Naive B cell (primary cell): ENCODE measurements at regions not wholly inside any gene's neighbourhood (a gene's known extent, or its start where the extent isn't known, plus 50 kb on each side); places are given as distances from the start of the nearest gene placed in this dataset.

Experiments used
- ATAC-seq, 2 donors: fragments of 150-1000 bp; cut with Tn5 transposase; 2 replicates each; pipeline ENCODE4 v1.10.0; 2021; ENCODE audit warnings: low read depth in 2 of 2, mild to moderate bottlenecking in 2 of 2, moderate library complexity in 2 of 2
- DNase-seq: peaks from one replicate; pipeline ENCODE4 v3.0.0; 2022
- H3K27ac Mint-ChIP-seq, 6 donors: one replicate each; pipeline ENCODE4 v1.8.0; 2020 to 2022; ENCODE audit warnings: mild to moderate bottlenecking in 6 of 6, mixed read lengths in 6 of 6, moderate library complexity in 5 of 6, inconsistent platforms in 2 of 6
- H3K27me3 Mint-ChIP-seq, 3 donors: one replicate each; pipeline ENCODE4 v1.8.0; 2021 to 2022; ENCODE audit warnings: mixed read lengths in 3 of 3, mild to moderate bottlenecking in 1 of 3
- H3K36me3 Mint-ChIP-seq, 2 donors: one replicate each; pipeline ENCODE4 v1.8.0; 2020 to 2022; ENCODE audit warnings: mixed read lengths in 2 of 2, inconsistent platforms in 1 of 2, mild to moderate bottlenecking in 1 of 2
- H3K4me1 Mint-ChIP-seq, 3 donors: one replicate each; pipeline ENCODE4 v1.8.0; 2020 to 2022; ENCODE audit warnings: mixed read lengths in 3 of 3, inconsistent platforms in 1 of 3, mild to moderate bottlenecking in 1 of 3, moderate library complexity in 1 of 3
- H3K4me3 Mint-ChIP-seq, 8 donors: one replicate each; pipeline ENCODE4 v1.8.0; 2020 to 2022; ENCODE audit warnings: mild to moderate bottlenecking in 8 of 8, mixed read lengths in 8 of 8, moderate library complexity in 8 of 8, inconsistent platforms in 2 of 8
- H3K9me3 Mint-ChIP-seq, 7 donors: one replicate each; pipeline ENCODE4 v1.8.0; 2020 to 2022; ENCODE audit warnings: mixed read lengths in 7 of 7, mild to moderate bottlenecking in 5 of 7, inconsistent platforms in 2 of 7, moderate library complexity in 1 of 7

- ATAC-seq (no peak), DNase-seq (no peak)
- H3K4me3 Mint-ChIP-seq: no peak overlapping the region
- peaks cover 0 to 5% (median 2%) of the 10 kb centered on the region in 7 donors for H3K9me3 Mint-ChIP-seq
- H3K27ac Mint-ChIP-seq: no peak overlapping the region
- H3K27me3 Mint-ChIP-seq: no peaks in the 10 kb centered on the region
- no peaks in the 10 kb centered on the region for H3K36me3 Mint-ChIP-seq
- H3K4me1 Mint-ChIP-seq: no peaks in the 10 kb centered on the region
Measured at GRCh38 chr5:145161391-145161790, 673.8 kb downstream of the PRELID2 start.

GRCh38 chr5:145160679-145161078 lies 674.5 kb downstream of the PRELID2 start:
- Mint-ChIP-seq H3K27ac (peak overlapping the region in 1 of 6 donors; percentile 18), H3K36me3 (no peaks in the 10 kb centered on the region), H3K9me3 (peaks cover 0 to 5% (median 2%) of the 10 kb centered on the region in 7 donors), H3K27me3 (peaks cover 0 to 3% (median 0%) of the 10 kb centered on the region in 3 donors), H3K4me3 (no peak overlapping the region), H3K4me1 (no peaks in the 10 kb centered on the region)
- DNase-seq: no peak
- no peak for ATAC-seq

GRCh38 chr5:145158730-145159129 lies 676.4 kb downstream of the PRELID2 start:
- H3K4me1 Mint-ChIP-seq: no peaks in the 10 kb centered on the region
- no peak overlapping the region for H3K4me3 Mint-ChIP-seq
- H3K36me3 Mint-ChIP-seq: no peaks in the 10 kb centered on the region
- DNase-seq: no peak
- H3K27me3 Mint-ChIP-seq: peaks cover 0 to 3% (median 0%) of the 10 kb centered on the region in 3 donors
- H3K27ac Mint-ChIP-seq: no peak overlapping the region
- H3K9me3 Mint-ChIP-seq: peaks cover 0 to 5% (median 2%) of the 10 kb centered on the region in 7 donors
- no peak for ATAC-seq

GRCh38 chr5:145157841-145158240 lies 677.3 kb downstream of the PRELID2 start:
- ATAC-seq: no peak
- H3K9me3 Mint-ChIP-seq: peaks cover 0 to 5% (median 0%) of the 10 kb centered on the region in 7 donors
- peaks cover 0 to 3% (median 0%) of the 10 kb centered on the region in 3 donors for H3K27me3 Mint-ChIP-seq
- H3K27ac Mint-ChIP-seq: no peak overlapping the region
- no peaks in the 10 kb centered on the region for H3K4me1 Mint-ChIP-seq
- no peaks in the 10 kb centered on the region for H3K36me3 Mint-ChIP-seq
- no peak for DNase-seq
- no peak overlapping the region for H3K4me3 Mint-ChIP-seq

GRCh38 chr5:145141534-145141933 lies 693.6 kb downstream of the PRELID2 start:
- Mint-ChIP-seq H3K9me3 (peaks cover 0 to 7% (median 0%) of the 10 kb centered on the region in 7 donors), H3K27ac (no peak overlapping the region), H3K36me3 (no peaks in the 10 kb centered on the region), H3K4me3 (no peak overlapping the region), H3K4me1 (no peaks in the 10 kb centered on the region), H3K27me3 (no peaks in the 10 kb centered on the region)
- no peak for ATAC-seq
- DNase-seq: no peak

GRCh38 chr5:145130996-145131395 lies 704.1 kb downstream of the PRELID2 start:
- no peaks in the 10 kb centered on the region for H3K27me3 Mint-ChIP-seq

GRCh38 chr5:145129797-145130196 lies 705.3 kb downstream of the PRELID2 start:
- no peaks in the 10 kb centered on the region for H3K27me3 Mint-ChIP-seq
- no peaks in the 10 kb centered on the region for H3K4me1 Mint-ChIP-seq
- DNase-seq: no peak
- no peak overlapping the region for H3K4me3 Mint-ChIP-seq
- H3K9me3 Mint-ChIP-seq: no peaks in the 10 kb centered on the region
- no peak for ATAC-seq
- no peaks in the 10 kb centered on the region for H3K36me3 Mint-ChIP-seq
- no peak overlapping the region for H3K27ac Mint-ChIP-seq

More at GRCh38 chr5:145130996-145131395, 704.1 kb downstream of the PRELID2 start:
- H3K4me1 Mint-ChIP-seq: no peaks in the 10 kb centered on the region
- no peaks in the 10 kb centered on the region for H3K36me3 Mint-ChIP-seq
- ATAC-seq (no peak), DNase-seq (no peak)
- H3K27ac Mint-ChIP-seq: no peak overlapping the region
- no peak overlapping the region for H3K4me3 Mint-ChIP-seq
- H3K9me3 Mint-ChIP-seq: no peaks in the 10 kb centered on the region

- no peak for ATAC-seq
Measured at GRCh38 chr5:145124806-145125205, 710.3 kb downstream of the PRELID2 start.

GRCh38 chr5:145118611-145119010 lies 716.5 kb downstream of the PRELID2 start:
- Mint-ChIP-seq H3K36me3 (no peaks in the 10 kb centered on the region), H3K27ac (no peak overlapping the region), H3K27me3 (no peaks in the 10 kb centered on the region), H3K9me3 (peaks cover 0 to 12% (median 5%) of the 10 kb centered on the region in 7 donors), H3K4me3 (no peak overlapping the region), H3K4me1 (no peaks in the 10 kb centered on the region)
- DNase-seq (no peak), ATAC-seq (no peak)

More at GRCh38 chr5:145124806-145125205, 710.3 kb downstream of the PRELID2 start:
- no peak overlapping the region for H3K4me3 Mint-ChIP-seq
- no peak for DNase-seq
- no peaks in the 10 kb centered on the region for H3K27me3 Mint-ChIP-seq
- H3K9me3 Mint-ChIP-seq: peaks cover 0 to 6% (median 0%) of the 10 kb centered on the region in 7 donors
- no peaks in the 10 kb centered on the region for H3K36me3 Mint-ChIP-seq
- no peak overlapping the region for H3K27ac Mint-ChIP-seq
- H3K4me1 Mint-ChIP-seq: no peaks in the 10 kb centered on the region

GRCh38 chr5:145118127-145118526 lies 717.0 kb downstream of the PRELID2 start:
- H3K4me1 Mint-ChIP-seq: no peaks in the 10 kb centered on the region
- ATAC-seq (no peak), DNase-seq (no peak)
- H3K27me3 Mint-ChIP-seq: no peaks in the 10 kb centered on the region
- no peak overlapping the region for H3K4me3 Mint-ChIP-seq
- peaks cover 0 to 15% (median 5%) of the 10 kb centered on the region in 7 donors for H3K9me3 Mint-ChIP-seq
- peak overlapping the region in 1 of 6 donors; percentile 6 for H3K27ac Mint-ChIP-seq
- H3K36me3 Mint-ChIP-seq: no peaks in the 10 kb centered on the region

- H3K36me3 Mint-ChIP-seq: no peaks in the 10 kb centered on the region
- no peak overlapping the region for H3K27ac Mint-ChIP-seq
- H3K4me1 Mint-ChIP-seq: no peaks in the 10 kb centered on the region
- DNase-seq (no peak), ATAC-seq (no peak)
- H3K27me3 Mint-ChIP-seq: no peaks in the 10 kb centered on the region
- peaks cover 0 to 15% (median 4%) of the 10 kb centered on the region in 7 donors for H3K9me3 Mint-ChIP-seq
- H3K4me3 Mint-ChIP-seq: no peak overlapping the region
Measured at GRCh38 chr5:145117285-145117684, 717.9 kb downstream of the PRELID2 start.

- Mint-ChIP-seq H3K27me3 (peaks cover 0 to 5% (median 0%) of the 10 kb centered on the region in 3 donors), H3K36me3 (no peaks in the 10 kb centered on the region), H3K9me3 (peaks cover 0 to 15% (median 4%) of the 10 kb centered on the region in 7 donors), H3K4me3 (no peak overlapping the region), H3K27ac (no peak overlapping the region), H3K4me1 (no peaks in the 10 kb centered on the region)
- DNase-seq (no peak), ATAC-seq (no peak)
Measured at GRCh38 chr5:145111420-145111819, 723.7 kb downstream of the PRELID2 start.

- peaks cover 0 to 5% (median 0%) of the 10 kb centered on the region in 3 donors for H3K27me3 Mint-ChIP-seq
- H3K36me3 Mint-ChIP-seq: no peaks in the 10 kb centered on the region
- DNase-seq (no peak), ATAC-seq (no peak)
- H3K27ac Mint-ChIP-seq: no peak overlapping the region
- H3K4me1 Mint-ChIP-seq: no peaks in the 10 kb centered on the region
- peaks cover 0 to 11% (median 4%) of the 10 kb centered on the region in 7 donors for H3K9me3 Mint-ChIP-seq
- H3K4me3 Mint-ChIP-seq: no peak overlapping the region
Measured at GRCh38 chr5:145110834-145111233, 724.3 kb downstream of the PRELID2 start.

GRCh38 chr5:145110181-145110580 lies 725.0 kb downstream of the PRELID2 start:
- DNase-seq (no peak), ATAC-seq (no peak)
- no peaks in the 10 kb centered on the region for H3K4me1 Mint-ChIP-seq
- H3K27me3 Mint-ChIP-seq: peaks cover 0 to 9% (median 0%) of the 10 kb centered on the region in 3 donors
- H3K36me3 Mint-ChIP-seq: no peaks in the 10 kb centered on the region
- peaks cover 0 to 11% (median 4%) of the 10 kb centered on the region in 7 donors for H3K9me3 Mint-ChIP-seq
- H3K27ac Mint-ChIP-seq: no peak overlapping the region
- no peak overlapping the region for H3K4me3 Mint-ChIP-seq

- no peak overlapping the region for H3K4me3 Mint-ChIP-seq
- H3K27me3 Mint-ChIP-seq: peaks cover 0 to 13% (median 0%) of the 10 kb centered on the region in 3 donors
- no peaks in the 10 kb centered on the region for H3K36me3 Mint-ChIP-seq
- no peaks in the 10 kb centered on the region for H3K4me1 Mint-ChIP-seq
- DNase-seq (no peak), ATAC-seq (no peak)
- H3K27ac Mint-ChIP-seq: no peak overlapping the region
- H3K9me3 Mint-ChIP-seq: peaks cover 0 to 4% (median 0%) of the 10 kb centered on the region in 7 donors
Measured at GRCh38 chr5:145105384-145105783, 729.8 kb downstream of the PRELID2 start.
